Mesenteric fat pad (tissue), 1 donor: ENCODE measurements at regions not wholly inside any gene's neighbourhood (a gene's known extent, or its start where the extent isn't known, plus 50 kb on each side); places are given as distances from the start of the nearest gene placed in this dataset.

Source experiments
- DNase-seq: peaks from one replicate; pipeline ENCODE4 v3.0.0-alpha.2; 2020; ENCODE audit warnings: low spot score
- donor health status: DM: yes; HTN: yes; CAD: no.

- DNase-seq: no peak
Measured at GRCh38 chr9:117548556-117548955, 133.7 kb upstream of the ASTN2 start.

GRCh38 chr9:117547904-117548303 is 133.0 kb upstream of the ASTN2 start:
- DNase-seq: no peak

- no peak for DNase-seq
Measured at GRCh38 chr9:117546894-117547678, 132.2 kb upstream of the ASTN2 start.

- DNase-seq: no peak
Measured at GRCh38 chr9:117545846-117546245, 131.0 kb upstream of the ASTN2 start.

GRCh38 chr9:117543089-117543488 is 128.2 kb upstream of the ASTN2 start:
- DNase-seq: no peak

GRCh38 chr9:117542021-117542420 is 127.2 kb upstream of the ASTN2 start:
- DNase-seq: no peak

GRCh38 chr9:117541181-117541580 is 126.3 kb upstream of the ASTN2 start:
- no peak for DNase-seq

- DNase-seq: no peak
Measured at GRCh38 chr9:117535973-117536372, 121.1 kb upstream of the ASTN2 start.

- no peak for DNase-seq
Measured at GRCh38 chr9:117535434-117535833, 120.6 kb upstream of the ASTN2 start.

- DNase-seq: no peak
Measured at GRCh38 chr9:117528225-117528624, 113.4 kb upstream of the ASTN2 start.

GRCh38 chr9:117526674-117527073 is 111.8 kb upstream of the ASTN2 start:
- DNase-seq: no peak

GRCh38 chr9:117523531-117524153 is 108.8 kb upstream of the ASTN2 start:
- DNase-seq: no peak

- no peak for DNase-seq
Measured at GRCh38 chr9:117521293-117521692, 106.4 kb upstream of the ASTN2 start.

- no peak for DNase-seq
Measured at GRCh38 chr9:117516676-117517632, 102.1 kb upstream of the ASTN2 start.

- no peak for DNase-seq
Measured at GRCh38 chr9:117511852-117512481, 97.1 kb upstream of the ASTN2 start.

- no peak for DNase-seq
Measured at GRCh38 chr9:117496307-117496706, 81.5 kb upstream of the ASTN2 start.

- DNase-seq: no peak
Measured at GRCh38 chr9:117494401-117495090, 79.7 kb upstream of the ASTN2 start.

GRCh38 chr9:117492476-117492875 is 77.6 kb upstream of the ASTN2 start:
- DNase-seq: no peak

- no peak for DNase-seq
Measured at GRCh38 chr9:117491491-117491890, 76.6 kb upstream of the ASTN2 start.

GRCh38 chr9:117490199-117490598 is 75.3 kb upstream of the ASTN2 start:
- DNase-seq: no peak

GRCh38 chr9:117488659-117489058 is 73.8 kb upstream of the ASTN2 start:
- no peak for DNase-seq
